Ascending aorta (tissue), 2 donors: ENCODE measurements at regions not wholly inside any gene's neighbourhood (a gene's known extent, or its start where the extent isn't known, plus 50 kb on each side); places are given as distances from the start of the nearest gene placed in this dataset.

Experiments used
- DNase-seq, 2 donors: peaks; one replicate each; pipeline ENCODE4 v3.0.0-alpha.2; 2019; ENCODE audit warnings: low spot score in 2 of 2
- H3K27ac ChIP-seq, 2 donors: fragments of 200-600 bp; sonication (generic); one replicate each; pipeline ENCODE4 v1.5.1; 2016 to 2017; ENCODE audit warnings: mild to moderate bottlenecking in 1 of 2
- H3K27me3 ChIP-seq: fragments of 200-600 bp; sonication (generic); one replicate; pipeline ENCODE4 v1.5.1; 2017
- H3K36me3 ChIP-seq, 2 donors: fragments of 200-600 bp; sonication (generic); one replicate each; pipeline ENCODE4 v1.5.1; 2016
- H3K4me1 ChIP-seq, 2 donors: fragments of 200-600 bp; sonication (generic); one replicate each; pipeline ENCODE4 v1.5.1; 2016 to 2017; ENCODE audit warnings: mild to moderate bottlenecking in 1 of 2
- H3K4me3 ChIP-seq, 2 donors: fragments of 200-600 bp; sonication (generic); one replicate each; pipeline ENCODE4 v1.5.1; 2016 to 2017; ENCODE audit warnings: mild to moderate bottlenecking in 1 of 2
- H3K9me3 ChIP-seq, 2 donors: fragments of 200-600 bp; sonication (generic); one replicate each; pipeline ENCODE4 v1.5.1; 2016
- intact Hi-C: fragments of 100-400 bp; cut with DNase I; formaldehyde crosslinking; loops from one replicate; pipeline ENCODE4 v1.15.1; 2023
- TF ChIP-seq, protein P1 (sequence below), 3 experiments: fragments of 200-600 bp in 2 of 3; fragments of 450-650 bp in 1 of 3; sonication (generic) in 2 of 3; IDR thresholded peaks; one replicate each; pipeline ENCODE4 v1.5.1; 2016 to 2019; ENCODE audit warnings: antibody characterized with exemption in 3 of 3, mild to moderate bottlenecking in 1 of 3, moderate library complexity in 1 of 3

DNA sequence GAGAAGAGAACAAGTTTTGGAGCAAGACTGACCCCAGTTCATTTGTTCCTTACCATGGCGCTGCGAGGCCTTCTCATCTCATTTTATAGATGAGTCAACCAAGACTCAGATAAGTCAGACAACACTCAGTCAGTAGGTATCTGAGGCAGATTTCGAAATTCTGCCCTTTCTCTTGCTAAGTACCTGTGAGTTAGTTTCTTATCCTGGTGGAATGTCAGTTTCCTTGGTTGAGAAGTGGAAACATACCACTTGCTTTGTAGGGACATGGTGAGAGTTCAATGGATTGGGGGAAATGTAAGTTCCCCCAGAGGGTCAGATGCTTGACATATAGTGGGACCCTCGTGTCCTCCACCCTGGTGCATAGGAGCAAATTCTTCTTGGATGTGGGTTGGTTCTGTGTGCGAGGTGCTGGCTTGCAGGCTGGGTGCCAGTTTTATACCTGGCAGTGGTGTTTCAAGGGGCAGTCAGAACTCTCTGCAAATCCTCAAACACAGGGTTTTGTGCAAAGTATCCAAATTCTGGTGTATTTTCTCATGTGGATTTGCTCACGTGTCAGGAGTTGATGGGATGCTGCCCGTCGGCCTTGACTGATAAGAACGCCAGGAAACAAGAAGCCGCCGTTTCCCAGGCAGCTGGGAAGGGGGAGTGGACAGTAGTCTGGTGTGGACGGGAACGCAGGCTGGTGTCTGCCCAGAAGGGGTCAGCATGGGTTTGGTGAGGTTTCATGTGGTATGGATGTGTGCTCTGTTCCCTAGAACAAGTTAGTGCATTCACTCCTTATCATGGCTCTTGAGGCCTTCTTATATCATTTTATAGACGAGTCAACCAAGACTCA, 61.1 kb upstream of the CIBAR2 start:
- Histone ChIP-seq H3K27me3 (no peaks in the 10 kb centered on the region), H3K4me1 (peaks cover 9 to 41% of the 10 kb centered on the region in 2 donors), H3K36me3 (no peaks in the 10 kb centered on the region), H3K27ac (peak overlapping the region in 1 of 2 donors; percentile 76), H3K4me3 (peak overlapping the region in 1 of 2 donors; percentile 48), H3K9me3 (no peaks in the 10 kb centered on the region)
- no peak for DNase-seq
- intact Hi-C loops: loop anchor here (5.0 kb wide), 2 partner anchors 34 to 59 kb away; no protein-coding TSS in a partner anchor
- TF ChIP-seq, protein P1, sequence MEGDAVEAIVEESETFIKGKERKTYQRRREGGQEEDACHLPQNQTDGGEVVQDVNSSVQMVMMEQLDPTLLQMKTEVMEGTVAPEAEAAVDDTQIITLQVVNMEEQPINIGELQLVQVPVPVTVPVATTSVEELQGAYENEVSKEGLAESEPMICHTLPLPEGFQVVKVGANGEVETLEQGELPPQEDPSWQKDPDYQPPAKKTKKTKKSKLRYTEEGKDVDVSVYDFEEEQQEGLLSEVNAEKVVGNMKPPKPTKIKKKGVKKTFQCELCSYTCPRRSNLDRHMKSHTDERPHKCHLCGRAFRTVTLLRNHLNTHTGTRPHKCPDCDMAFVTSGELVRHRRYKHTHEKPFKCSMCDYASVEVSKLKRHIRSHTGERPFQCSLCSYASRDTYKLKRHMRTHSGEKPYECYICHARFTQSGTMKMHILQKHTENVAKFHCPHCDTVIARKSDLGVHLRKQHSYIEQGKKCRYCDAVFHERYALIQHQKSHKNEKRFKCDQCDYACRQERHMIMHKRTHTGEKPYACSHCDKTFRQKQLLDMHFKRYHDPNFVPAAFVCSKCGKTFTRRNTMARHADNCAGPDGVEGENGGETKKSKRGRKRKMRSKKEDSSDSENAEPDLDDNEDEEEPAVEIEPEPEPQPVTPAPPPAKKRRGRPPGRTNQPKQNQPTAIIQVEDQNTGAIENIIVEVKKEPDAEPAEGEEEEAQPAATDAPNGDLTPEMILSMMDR (IDR thresholded peaks at IDR 0.05): no peak

- Histone ChIP-seq H3K9me3 (no peaks in the 10 kb centered on the region), H3K4me1 (peaks cover 9 to 38% of the 10 kb centered on the region in 2 donors), H3K27ac (peak overlapping the region; percentile 36 to 76), H3K36me3 (no peaks in the 10 kb centered on the region), H3K27me3 (no peaks in the 10 kb centered on the region), H3K4me3 (no peak overlapping the region)
- DNase-seq: peak in 1 of 2 donors; percentile 79
- TF ChIP-seq, protein P1 (IDR thresholded peaks at IDR 0.05): no peak
- intact Hi-C loops: loop anchor here (5.0 kb wide), 2 partner anchors 33 to 58 kb away; no protein-coding TSS in a partner anchor
Observed at GRCh38 chr16:85173981-85174751, 61.9 kb upstream of the CIBAR2 start.

DNA sequence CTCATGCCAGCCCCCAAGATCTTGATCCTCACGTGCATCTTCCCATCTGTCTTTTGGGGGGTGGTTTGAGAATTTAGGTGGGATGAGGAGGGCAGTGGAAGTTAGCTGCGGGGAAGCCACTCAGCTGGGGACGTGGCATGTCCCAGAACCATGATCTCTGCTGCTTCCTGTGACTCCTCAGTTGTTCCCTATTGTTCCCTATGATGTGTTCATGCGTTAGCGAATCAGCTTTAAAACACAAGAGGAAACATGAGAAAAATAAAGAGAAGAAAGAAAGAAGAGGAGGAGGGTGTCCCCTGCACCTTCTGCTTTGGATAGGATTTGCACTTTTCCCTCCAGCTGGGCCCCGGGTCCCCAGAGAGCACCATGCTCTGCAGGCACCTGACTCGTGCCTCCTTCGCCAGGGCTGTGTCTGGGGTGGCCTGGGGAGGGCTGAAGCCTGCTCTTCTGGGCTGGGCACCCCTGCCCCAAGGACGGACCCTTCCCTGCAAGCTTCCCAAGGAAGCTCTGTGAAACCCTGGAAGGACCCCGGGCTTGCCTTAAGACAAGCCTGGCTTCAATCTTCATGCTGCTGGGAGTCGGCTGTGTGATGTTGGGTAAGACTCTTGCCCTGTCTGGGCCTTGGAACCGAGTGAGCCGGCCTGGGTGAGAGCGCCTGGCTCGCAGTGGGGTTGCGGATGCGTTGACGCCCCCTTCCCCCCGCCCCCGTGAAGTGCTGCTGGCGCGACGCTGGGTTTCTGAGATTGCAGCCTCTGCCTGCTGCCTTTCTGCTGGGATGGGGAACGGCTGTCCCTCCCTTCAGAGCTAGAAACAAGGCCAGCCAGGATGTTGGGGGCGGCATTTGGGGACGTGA, 62.8 kb upstream of the CIBAR2 start:
- Histone ChIP-seq H3K27ac (peak overlapping the region in 1 of 2 donors; percentile 76), H3K36me3 (no peaks in the 10 kb centered on the region), H3K9me3 (no peaks in the 10 kb centered on the region), H3K27me3 (no peaks in the 10 kb centered on the region), H3K4me1 (peaks cover 6 to 38% of the 10 kb centered on the region in 2 donors), H3K4me3 (no peak overlapping the region)
- no peak for DNase-seq
- TF ChIP-seq, protein P1 (IDR thresholded peaks at IDR 0.05): no peak
- intact Hi-C loops: loop anchor here (5.0 kb wide), 2 partner anchors 32 to 57 kb away; no protein-coding TSS in a partner anchor

GRCh38 chr16:85175724-85176233, 63.5 kb upstream of the CIBAR2 start:
- Histone ChIP-seq H3K4me3 (no peak overlapping the region), H3K27ac (no peak overlapping the region), H3K36me3 (no peaks in the 10 kb centered on the region), H3K4me1 (peaks cover 5 to 38% of the 10 kb centered on the region in 2 donors), H3K9me3 (no peaks in the 10 kb centered on the region), H3K27me3 (no peaks in the 10 kb centered on the region)
- TF ChIP-seq, protein P1 (IDR thresholded peaks at IDR 0.05): no peak
- intact Hi-C loops: no loop called here
- DNase-seq: no peak
